HEK293 (cell line): ENCODE measurements at regions not wholly inside any gene's neighbourhood (a gene's known extent, or its start where the extent isn't known, plus 50 kb on each side); places are given as distances from the start of the nearest gene placed in this dataset.
A peak's percentile ranks its signal among the peaks of the same experiment; 100 is the strongest.

ENCODE experiments used
- CTCF ChIA-PET: fragments of 350-600 bp; formaldehyde crosslinking; extraction: SDS; loops from one replicate; lab custom pipeline; 2021; ENCODE audit warnings: antibody characterized with exemption; lab: Yijun Ruan, JAX
- POLR2A ChIA-PET: fragments of 300-600 bp; formaldehyde crosslinking; extraction: SDS; loops from one replicate; lab custom pipeline; 2020; ENCODE audit warnings: antibody characterized with exemption, inconsistent platforms; lab: Yijun Ruan, JAX
- H3K27ac ChIP-seq: fragments of 200-500 bp; sonication (Bioruptor generic); 2 replicates; pipeline ENCODE4 v1.5.1; 2014; ENCODE audit warnings: low read depth, low read length, control low read depth, inconsistent platforms; ENCODE audit errors: extremely low read depth
- H3K36me3 ChIP-seq, 2 experiments: fragments of 200-500 bp in 1 of 2; sonication (Bioruptor generic) in 1 of 2; 1 replicate in 1 of 2; 2 replicates in 1 of 2; pipeline ENCODE4 v1.5.1; 2014 to 2017; ENCODE audit warnings: inconsistent platforms in 2 of 2, low read length in 2 of 2; ENCODE audit not compliant: control insufficient read depth in 2 of 2, insufficient read depth in 1 of 2
- H3K4me1 ChIP-seq: fragments of 200-500 bp; sonication (Bioruptor generic); 2 replicates; pipeline ENCODE4 v1.5.1; 2014; ENCODE audit warnings: mild to moderate bottlenecking, low read length, inconsistent platforms; ENCODE audit not compliant: control insufficient read depth, insufficient read depth
- H3K4me3 ChIP-seq: 2 replicates; pipeline ENCODE4 v1.5.1; 2011; ENCODE audit warnings: low read depth, mild to moderate bottlenecking, control low read depth, low read length, moderate library complexity
- H3K9me3 ChIP-seq: fragments of 200-500 bp; sonication (Bioruptor generic); 2 replicates; pipeline ENCODE4 v1.5.1; 2014; ENCODE audit warnings: low read depth, low read length, inconsistent platforms; ENCODE audit not compliant: control insufficient read depth, insufficient read depth
- BCL11B ChIP-seq: fragments of 450-650 bp; formaldehyde crosslinking; IDR thresholded peaks from 2 replicates; pipeline ENCODE4 v1.5.1; 2016; ENCODE audit warnings: low read depth, missing biosample characterization, missing genetic modification characterization
- EGR2 ChIP-seq: fragments of 450-650 bp; formaldehyde crosslinking; IDR thresholded peaks from 2 replicates; pipeline ENCODE4 v1.5.1; 2016; ENCODE audit warnings: low read depth, missing biosample characterization, missing genetic modification characterization
- FEZF1 ChIP-seq: fragments of 450-650 bp; formaldehyde crosslinking; IDR thresholded peaks from 2 replicates; pipeline ENCODE4 v1.5.1; 2016; ENCODE audit warnings: missing biosample characterization, missing genetic modification characterization
- GFI1B ChIP-seq: fragments of 450-650 bp; formaldehyde crosslinking; IDR thresholded peaks from 2 replicates; pipeline ENCODE4 v1.5.1; 2016; ENCODE audit warnings: missing biosample characterization, missing genetic modification characterization
- GLI2 ChIP-seq: fragments of 450-650 bp; formaldehyde crosslinking; IDR thresholded peaks from 2 replicates; pipeline ENCODE4; 2017; ENCODE audit warnings: missing biosample characterization, missing genetic modification characterization, low read depth, borderline replicate concordance
- INSM2 ChIP-seq: fragments of 450-650 bp; formaldehyde crosslinking; IDR thresholded peaks from 2 replicates; pipeline ENCODE4 v1.5.1; 2016; ENCODE audit warnings: missing biosample characterization, missing genetic modification characterization
- ZBTB44 ChIP-seq: fragments of 450-650 bp; IDR thresholded peaks from 2 replicates; pipeline ENCODE4 v1.5.1; 2018; ENCODE audit warnings: missing biosample characterization, mild to moderate bottlenecking, missing genetic modification characterization
- ZEB2 ChIP-seq: fragments of 450-650 bp; formaldehyde crosslinking; IDR thresholded peaks from 2 replicates; pipeline ENCODE4 v1.5.1; 2016; ENCODE audit warnings: missing biosample characterization, missing genetic modification characterization
- ZNF214 ChIP-seq: fragments of 450-650 bp; formaldehyde crosslinking; IDR thresholded peaks from 2 replicates; pipeline ENCODE4 v1.5.1; 2017; ENCODE audit warnings: missing biosample characterization, mild to moderate bottlenecking, missing genetic modification characterization, borderline replicate concordance
- ZNF274 ChIP-seq, 2 experiments: fragments of 200-500 bp in 1 of 2; fragments of 450-650 bp in 1 of 2; sonication (Bioruptor generic) in 1 of 2; formaldehyde crosslinking in 1 of 2; IDR thresholded peaks; 2 replicates each; pipeline versions ENCODE4 v1.5.1 to v1.6.1; 2014 to 2016; ENCODE audit warnings: borderline replicate concordance in 1 of 2, inconsistent platforms in 1 of 2, low read length in 1 of 2, missing biosample characterization in 1 of 2, missing genetic modification characterization in 1 of 2
- ZNF362 ChIP-seq: fragments of 450-650 bp; formaldehyde crosslinking; IDR thresholded peaks from 2 replicates; pipeline ENCODE4 v1.5.1; 2016; ENCODE audit warnings: missing biosample characterization, missing genetic modification characterization
- ZNF398 ChIP-seq: fragments of 450-650 bp; formaldehyde crosslinking; IDR thresholded peaks from 2 replicates; pipeline ENCODE4 v1.5.1; 2017; ENCODE audit warnings: missing biosample characterization, missing genetic modification characterization
- ZNF426 ChIP-seq: fragments of 450-650 bp; formaldehyde crosslinking; IDR thresholded peaks from 2 replicates; pipeline ENCODE4 v1.5.1; 2017; ENCODE audit warnings: missing biosample characterization, missing genetic modification characterization, mild to moderate bottlenecking, inconsistent platforms, moderate library complexity
- ZNF514 ChIP-seq: fragments of 450-650 bp; formaldehyde crosslinking; IDR thresholded peaks from 2 replicates; pipeline ENCODE4 v1.5.1; 2016; ENCODE audit warnings: missing biosample characterization, missing genetic modification characterization
- ZNF561 ChIP-seq: fragments of 450-650 bp; IDR thresholded peaks from 2 replicates; pipeline ENCODE4 v1.5.1; 2018; ENCODE audit warnings: missing biosample characterization, missing genetic modification characterization, borderline replicate concordance
- ZNF571 ChIP-seq: fragments of 450-650 bp; formaldehyde crosslinking; IDR thresholded peaks from 2 replicates; pipeline ENCODE4 v1.5.0; 2017; ENCODE audit warnings: missing biosample characterization, missing genetic modification characterization
- ZNF585B ChIP-seq: fragments of 450-650 bp; formaldehyde crosslinking; IDR thresholded peaks from 2 replicates; pipeline ENCODE4 v1.5.1; 2016; ENCODE audit warnings: missing biosample characterization, missing genetic modification characterization
- ZNF596 ChIP-seq: fragments of 450-650 bp; IDR thresholded peaks from 2 replicates; pipeline ENCODE4 v1.5.0; 2018; ENCODE audit warnings: missing biosample characterization, mild to moderate bottlenecking, missing genetic modification characterization, moderate library complexity
- ZNF624 ChIP-seq: fragments of 450-650 bp; formaldehyde crosslinking; IDR thresholded peaks from 2 replicates; pipeline ENCODE4 v1.5.1; 2017; ENCODE audit warnings: missing biosample characterization, missing genetic modification characterization
- ZNF677 ChIP-seq: fragments of 450-650 bp; IDR thresholded peaks from 2 replicates; pipeline ENCODE4 v1.5.0; 2018; ENCODE audit warnings: missing biosample characterization, mild to moderate bottlenecking, missing genetic modification characterization, moderate library complexity
- ZNF747 ChIP-seq: fragments of 450-650 bp; formaldehyde crosslinking; IDR thresholded peaks from 2 replicates; pipeline ENCODE4 v1.5.1; 2016; ENCODE audit warnings: missing biosample characterization, missing genetic modification characterization
- TF ChIP-seq, protein P1 (sequence below): fragments of 450-650 bp; formaldehyde crosslinking; IDR thresholded peaks from 2 replicates; pipeline ENCODE4 v1.5.1; 2016; ENCODE audit warnings: missing biosample characterization, missing genetic modification characterization
- TF ChIP-seq, protein P2 (sequence below): fragments of 450-650 bp; formaldehyde crosslinking; IDR thresholded peaks from 2 replicates; pipeline ENCODE4 v1.5.1; 2016; ENCODE audit warnings: missing biosample characterization, missing genetic modification characterization

DNA sequence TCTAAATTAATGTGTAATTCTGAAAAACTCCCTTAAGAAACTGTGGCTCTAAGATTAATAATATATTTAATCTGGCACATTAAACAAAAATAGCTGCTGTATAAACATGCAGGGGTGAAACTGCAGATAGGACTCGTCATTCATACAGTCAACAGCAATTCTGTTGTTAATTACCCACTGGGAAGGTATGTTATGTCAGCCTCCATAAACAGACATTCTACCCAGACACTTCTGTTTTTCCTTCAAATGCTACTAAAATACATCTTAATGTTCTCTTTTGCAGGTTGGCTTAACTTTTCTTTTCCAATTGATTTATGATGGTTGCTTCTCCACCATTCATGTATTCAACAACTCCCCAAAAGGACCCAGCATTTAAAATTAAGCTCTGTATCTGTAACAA lies 165.6 kb downstream of the SIPA1L2 start (continued):
- no peak for TF ChIP-seq ZNF398
- no peak for TF ChIP-seq GFI1B (tag by site-specific recombination)
- 0 out of 2 replicates have a peak, but pooled peaks have one; percentile 8 for TF ChIP-seq ZBTB44
- TF ChIP-seq INSM2 (tag by site-specific recombination): no peak
- no peak for TF ChIP-seq ZNF624 (tag by site-specific recombination)
- TF ChIP-seq ZEB2: no peak
- peak; percentile 57; the same call in 1 of the 2 replicates for TF ChIP-seq FEZF1
- TF ChIP-seq ZNF514 (tag by site-specific recombination): no peak
- no peak for TF ChIP-seq ZNF677 (tag by site-specific recombination)
- no peak for TF ChIP-seq BCL11B

GRCh38 chr1:232463225-232463624 lies 166.7 kb downstream of the SIPA1L2 start:
- no peak overlapping the region for H3K4me3 ChIP-seq
- CTCF ChIA-PET: no interaction called here
- POLR2A ChIA-PET: no interaction called here
- H3K36me3 ChIP-seq: peaks cover 0 to 11% of the 10 kb centered on the region in 2 experiments; a peak in 2 of 3 replicates
- H3K4me1 ChIP-seq: peaks cover 20% of the 10 kb centered on the region
- H3K9me3 ChIP-seq: no peaks in the 10 kb centered on the region
- TF ChIP-seq ZNF426 (tag by site-specific recombination) (no peak), EGR2 (tag by site-specific recombination) (no peak)
- H3K27ac ChIP-seq: no peak overlapping the region

- H3K27ac ChIP-seq: no peak overlapping the region
- peaks cover 0 to 11% of the 10 kb centered on the region in 2 experiments; a peak in 2 of 3 replicates for H3K36me3 ChIP-seq
- no peaks in the 10 kb centered on the region for H3K9me3 ChIP-seq
- ChIA-PET CTCF (no interaction called here), POLR2A (no interaction called here)
- peaks cover 20% of the 10 kb centered on the region for H3K4me1 ChIP-seq
- H3K4me3 ChIP-seq: no peak overlapping the region
- no peak for TF ChIP-seq GLI2 (tag by site-specific recombination)
- TF ChIP-seq ZNF747: no peak
- TF ChIP-seq ZNF585B (tag by site-specific recombination): no peak
- no peak for TF ChIP-seq ZNF426 (tag by site-specific recombination)
- TF ChIP-seq ZNF274 (IDR thresholded peaks at IDR 0.05; ENCODE audit: low read length): no peak
- no peak for TF ChIP-seq ZNF274 (tag by site-specific recombination; IDR thresholded peaks at IDR 0.05; ENCODE audit: borderline replicate concordance)
- TF ChIP-seq, protein P1, sequence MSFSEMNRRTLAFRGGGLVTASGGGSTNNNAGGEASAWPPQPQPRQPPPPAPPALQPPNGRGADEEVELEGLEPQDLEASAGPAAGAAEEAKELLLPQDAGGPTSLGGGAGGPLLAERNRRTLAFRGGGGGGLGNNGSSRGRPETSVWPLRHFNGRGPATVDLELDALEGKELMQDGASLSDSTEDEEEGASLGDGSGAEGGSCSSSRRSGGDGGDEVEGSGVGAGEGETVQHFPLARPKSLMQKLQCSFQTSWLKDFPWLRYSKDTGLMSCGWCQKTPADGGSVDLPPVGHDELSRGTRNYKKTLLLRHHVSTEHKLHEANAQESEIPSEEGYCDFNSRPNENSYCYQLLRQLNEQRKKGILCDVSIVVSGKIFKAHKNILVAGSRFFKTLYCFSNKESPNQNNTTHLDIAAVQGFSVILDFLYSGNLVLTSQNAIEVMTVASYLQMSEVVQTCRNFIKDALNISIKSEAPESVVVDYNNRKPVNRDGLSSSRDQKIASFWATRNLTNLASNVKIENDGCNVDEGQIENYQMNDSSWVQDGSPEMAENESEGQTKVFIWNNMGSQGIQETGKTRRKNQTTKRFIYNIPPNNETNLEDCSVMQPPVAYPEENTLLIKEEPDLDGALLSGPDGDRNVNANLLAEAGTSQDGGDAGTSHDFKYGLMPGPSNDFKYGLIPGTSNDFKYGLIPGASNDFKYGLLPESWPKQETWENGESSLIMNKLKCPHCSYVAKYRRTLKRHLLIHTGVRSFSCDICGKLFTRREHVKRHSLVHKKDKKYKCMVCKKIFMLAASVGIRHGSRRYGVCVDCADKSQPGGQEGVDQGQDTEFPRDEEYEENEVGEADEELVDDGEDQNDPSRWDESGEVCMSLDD: no peak
- 0 out of 2 replicates have a peak, but pooled peaks have one; percentile 48 for TF ChIP-seq ZNF362 (tag by site-specific recombination)
- no peak for TF ChIP-seq ZNF214
- no peak for TF ChIP-seq ZNF596 (tag by site-specific recombination)
- TF ChIP-seq, protein P2, sequence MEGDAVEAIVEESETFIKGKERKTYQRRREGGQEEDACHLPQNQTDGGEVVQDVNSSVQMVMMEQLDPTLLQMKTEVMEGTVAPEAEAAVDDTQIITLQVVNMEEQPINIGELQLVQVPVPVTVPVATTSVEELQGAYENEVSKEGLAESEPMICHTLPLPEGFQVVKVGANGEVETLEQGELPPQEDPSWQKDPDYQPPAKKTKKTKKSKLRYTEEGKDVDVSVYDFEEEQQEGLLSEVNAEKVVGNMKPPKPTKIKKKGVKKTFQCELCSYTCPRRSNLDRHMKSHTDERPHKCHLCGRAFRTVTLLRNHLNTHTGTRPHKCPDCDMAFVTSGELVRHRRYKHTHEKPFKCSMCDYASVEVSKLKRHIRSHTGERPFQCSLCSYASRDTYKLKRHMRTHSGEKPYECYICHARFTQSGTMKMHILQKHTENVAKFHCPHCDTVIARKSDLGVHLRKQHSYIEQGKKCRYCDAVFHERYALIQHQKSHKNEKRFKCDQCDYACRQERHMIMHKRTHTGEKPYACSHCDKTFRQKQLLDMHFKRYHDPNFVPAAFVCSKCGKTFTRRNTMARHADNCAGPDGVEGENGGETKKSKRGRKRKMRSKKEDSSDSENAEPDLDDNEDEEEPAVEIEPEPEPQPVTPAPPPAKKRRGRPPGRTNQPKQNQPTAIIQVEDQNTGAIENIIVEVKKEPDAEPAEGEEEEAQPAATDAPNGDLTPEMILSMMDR (tag by site-specific recombination): no peak
- peak; percentile 36; the same call in 1 of the 2 replicates for TF ChIP-seq ZNF561 (tag by site-specific recombination)
- TF ChIP-seq ZNF571 (tag by site-specific recombination): no peak
Measured at GRCh38 chr1:232462213-232462612, 167.7 kb downstream of the SIPA1L2 start.
